ENCODE measurements at regions not wholly inside any gene's neighbourhood (a gene's known extent, or its start where the extent isn't known, plus 50 kb on each side); places are given as distances from the start of the nearest gene placed in this dataset.

DNA sequence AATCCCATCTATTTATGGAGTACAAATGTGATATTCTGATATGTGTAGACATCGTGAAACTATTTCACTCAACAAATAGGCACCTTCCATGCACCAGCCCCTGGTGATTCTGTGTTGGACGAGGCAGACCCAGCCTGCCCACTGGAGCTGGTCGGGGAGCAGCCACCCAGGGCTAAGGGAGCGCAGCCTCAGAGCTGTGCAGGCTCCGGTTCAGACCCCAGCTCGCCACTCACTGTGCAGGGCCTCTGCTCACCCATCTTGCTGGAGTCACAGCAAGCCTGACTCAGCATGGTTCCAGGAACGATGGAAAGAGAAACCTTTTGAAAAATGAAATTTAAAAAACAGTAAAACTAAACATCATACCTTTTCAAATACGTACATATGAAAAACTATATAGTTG, 52.3 kb upstream of the BCL11B start:
- TF ChIP-seq, protein P1, sequence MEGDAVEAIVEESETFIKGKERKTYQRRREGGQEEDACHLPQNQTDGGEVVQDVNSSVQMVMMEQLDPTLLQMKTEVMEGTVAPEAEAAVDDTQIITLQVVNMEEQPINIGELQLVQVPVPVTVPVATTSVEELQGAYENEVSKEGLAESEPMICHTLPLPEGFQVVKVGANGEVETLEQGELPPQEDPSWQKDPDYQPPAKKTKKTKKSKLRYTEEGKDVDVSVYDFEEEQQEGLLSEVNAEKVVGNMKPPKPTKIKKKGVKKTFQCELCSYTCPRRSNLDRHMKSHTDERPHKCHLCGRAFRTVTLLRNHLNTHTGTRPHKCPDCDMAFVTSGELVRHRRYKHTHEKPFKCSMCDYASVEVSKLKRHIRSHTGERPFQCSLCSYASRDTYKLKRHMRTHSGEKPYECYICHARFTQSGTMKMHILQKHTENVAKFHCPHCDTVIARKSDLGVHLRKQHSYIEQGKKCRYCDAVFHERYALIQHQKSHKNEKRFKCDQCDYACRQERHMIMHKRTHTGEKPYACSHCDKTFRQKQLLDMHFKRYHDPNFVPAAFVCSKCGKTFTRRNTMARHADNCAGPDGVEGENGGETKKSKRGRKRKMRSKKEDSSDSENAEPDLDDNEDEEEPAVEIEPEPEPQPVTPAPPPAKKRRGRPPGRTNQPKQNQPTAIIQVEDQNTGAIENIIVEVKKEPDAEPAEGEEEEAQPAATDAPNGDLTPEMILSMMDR (IDR thresholded peaks at IDR 0.05), result no peak
- TF ChIP-seq POLR2A (IDR thresholded peaks at IDR 0.05), result no peak
